ENCODE measurements at regions not wholly inside any gene's neighbourhood (a gene's known extent, or its start where the extent isn't known, plus 50 kb on each side); places are given as distances from the start of the nearest gene placed in this dataset.

GRCh38 chr9:108546215-108546614 is 309.6 kb downstream of the ACTL7B start:
- 61 to 73% methylated on average over 2 of the region's 2 CpGs for WGBS, 2 donors
- H3K36me3 ChIP-seq, result no peaks in the 10 kb centered on the region
- TF ChIP-seq, protein P1, sequence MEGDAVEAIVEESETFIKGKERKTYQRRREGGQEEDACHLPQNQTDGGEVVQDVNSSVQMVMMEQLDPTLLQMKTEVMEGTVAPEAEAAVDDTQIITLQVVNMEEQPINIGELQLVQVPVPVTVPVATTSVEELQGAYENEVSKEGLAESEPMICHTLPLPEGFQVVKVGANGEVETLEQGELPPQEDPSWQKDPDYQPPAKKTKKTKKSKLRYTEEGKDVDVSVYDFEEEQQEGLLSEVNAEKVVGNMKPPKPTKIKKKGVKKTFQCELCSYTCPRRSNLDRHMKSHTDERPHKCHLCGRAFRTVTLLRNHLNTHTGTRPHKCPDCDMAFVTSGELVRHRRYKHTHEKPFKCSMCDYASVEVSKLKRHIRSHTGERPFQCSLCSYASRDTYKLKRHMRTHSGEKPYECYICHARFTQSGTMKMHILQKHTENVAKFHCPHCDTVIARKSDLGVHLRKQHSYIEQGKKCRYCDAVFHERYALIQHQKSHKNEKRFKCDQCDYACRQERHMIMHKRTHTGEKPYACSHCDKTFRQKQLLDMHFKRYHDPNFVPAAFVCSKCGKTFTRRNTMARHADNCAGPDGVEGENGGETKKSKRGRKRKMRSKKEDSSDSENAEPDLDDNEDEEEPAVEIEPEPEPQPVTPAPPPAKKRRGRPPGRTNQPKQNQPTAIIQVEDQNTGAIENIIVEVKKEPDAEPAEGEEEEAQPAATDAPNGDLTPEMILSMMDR (IDR thresholded peaks at IDR 0.05), result no peak
- TF ChIP-seq EP300 (IDR thresholded peaks at IDR 0.05), result no peak
- TF ChIP-seq POLR2AphosphoS5 (IDR thresholded peaks at IDR 0.05), result no peak
- no peak for TF ChIP-seq POLR2A (IDR thresholded peaks at IDR 0.05)
- no peaks in the 10 kb centered on the region for H3K9me3 ChIP-seq
- no peak overlapping the region for H3K4me3 ChIP-seq
- H3K4me1 ChIP-seq, result no peaks in the 10 kb centered on the region
- no peaks in the 10 kb centered on the region for H3K27me3 ChIP-seq
- H3K27ac ChIP-seq, result no peak overlapping the region
- intact Hi-C loops (cut with DNase I), result no loop called here
- DNase-seq, result no peak

DNA sequence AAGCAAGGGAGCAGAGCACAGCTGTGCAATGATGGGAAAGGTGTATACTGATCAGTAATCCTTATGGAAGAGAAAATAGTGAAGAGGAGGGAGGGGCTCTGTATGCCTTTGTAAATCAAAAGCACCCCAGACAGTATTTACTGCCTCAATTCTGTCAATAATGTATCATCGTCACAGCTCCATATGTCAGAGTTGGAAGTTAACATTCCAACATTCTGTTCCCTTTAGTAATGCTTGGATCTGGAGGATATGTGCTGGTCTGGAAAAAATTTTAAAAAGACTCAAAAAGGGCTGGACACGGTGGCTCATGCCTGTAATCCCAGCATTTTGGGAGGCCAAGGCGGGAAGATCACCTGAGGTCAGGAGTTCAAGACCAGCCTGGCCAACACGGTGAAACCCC is 310.4 kb downstream of the ACTL7B start:
- no peaks in the 10 kb centered on the region for H3K27me3 ChIP-seq
- no peak overlapping the region for H3K4me3 ChIP-seq
- WGBS, 2 donors, result 92 to 94% methylated on average over 4 of the region's 4 CpGs
- intact Hi-C loops (cut with DNase I), result no loop called here
- no peak for DNase-seq
- H3K9me3 ChIP-seq, result no peaks in the 10 kb centered on the region
- no peak overlapping the region for H3K27ac ChIP-seq
- H3K4me1 ChIP-seq, result no peaks in the 10 kb centered on the region
- TF ChIP-seq POLR2A (IDR thresholded peaks at IDR 0.05) (no peak), POLR2AphosphoS5 (IDR thresholded peaks at IDR 0.05) (no peak), EP300 (IDR thresholded peaks at IDR 0.05) (no peak)
- TF ChIP-seq, protein P1 (IDR thresholded peaks at IDR 0.05), result no peak
- H3K36me3 ChIP-seq, result no peaks in the 10 kb centered on the region

GRCh38 chr9:108544866-108545265 is 310.9 kb downstream of the ACTL7B start:
- 84 to 91% methylated on average over 2 of the region's 2 CpGs for WGBS, 2 donors
- DNase-seq, result no peak
- Histone ChIP-seq H3K9me3 (no peaks in the 10 kb centered on the region), H3K4me1 (no peaks in the 10 kb centered on the region), H3K4me3 (no peak overlapping the region), H3K27ac (no peak overlapping the region), H3K36me3 (no peaks in the 10 kb centered on the region), H3K27me3 (no peaks in the 10 kb centered on the region)
- intact Hi-C loops (cut with DNase I), result no loop called here
- TF ChIP-seq EP300 (IDR thresholded peaks at IDR 0.05) (no peak), POLR2AphosphoS5 (IDR thresholded peaks at IDR 0.05) (no peak), POLR2A (IDR thresholded peaks at IDR 0.05) (no peak)
- TF ChIP-seq, protein P1 (IDR thresholded peaks at IDR 0.05), result no peak

GRCh38 chr9:108543251-108543778 is 312.5 kb downstream of the ACTL7B start:
- Histone ChIP-seq H3K4me3 (no peak overlapping the region), H3K36me3 (no peaks in the 10 kb centered on the region)
- intact Hi-C loops (cut with DNase I), result no loop called here

More at GRCh38 chr9:108543251-108543778, 312.5 kb downstream of the ACTL7B start:
- TF ChIP-seq EP300 (IDR thresholded peaks at IDR 0.05) (no peak), POLR2A (IDR thresholded peaks at IDR 0.05) (no peak), POLR2AphosphoS5 (IDR thresholded peaks at IDR 0.05) (no peak)
- TF ChIP-seq, protein P1 (IDR thresholded peaks at IDR 0.05), result no peak
- WGBS, 2 donors, result 61 to 68% methylated on average over 5 of the region's 5 CpGs
- no peak overlapping the region for H3K27ac ChIP-seq
- H3K27me3 ChIP-seq, result no peaks in the 10 kb centered on the region
- H3K9me3 ChIP-seq, result no peaks in the 10 kb centered on the region
- no peaks in the 10 kb centered on the region for H3K4me1 ChIP-seq
- DNase-seq, result no peak
